ENCODE measurements at regions not wholly inside any gene's neighbourhood (a gene's known extent, or its start where the extent isn't known, plus 50 kb on each side); places are given as distances from the start of the nearest gene placed in this dataset.

- no peak for DNase-seq
Observed at GRCh38 chr14:28057359-28058296, 709.0 kb upstream of the FOXG1 start.

GRCh38 chr14:28059254-28059653 is 707.3 kb upstream of the FOXG1 start:
- DNase-seq, result no peak

GRCh38 chr14:28061006-28061405 is 705.6 kb upstream of the FOXG1 start:
- DNase-seq, result no peak

- DNase-seq, result no peak
Observed at GRCh38 chr14:28077021-28077420, 689.6 kb upstream of the FOXG1 start.

GRCh38 chr14:28083389-28083788 is 683.2 kb upstream of the FOXG1 start:
- DNase-seq, result no peak

GRCh38 chr14:28088125-28088524 is 678.5 kb upstream of the FOXG1 start:
- no peak for DNase-seq

- no peak for DNase-seq
Observed at GRCh38 chr14:28097585-28097984, 669.0 kb upstream of the FOXG1 start.

- DNase-seq, result no peak
Observed at GRCh38 chr14:28098856-28099255, 667.7 kb upstream of the FOXG1 start.

- no peak for DNase-seq
Observed at GRCh38 chr14:28102001-28102400, 664.6 kb upstream of the FOXG1 start.

GRCh38 chr14:28102814-28103213 is 663.8 kb upstream of the FOXG1 start:
- no peak for DNase-seq

GRCh38 chr14:28113311-28113710 is 653.3 kb upstream of the FOXG1 start:
- no peak for DNase-seq

GRCh38 chr14:28116716-28117115 is 649.9 kb upstream of the FOXG1 start:
- no peak for DNase-seq

- DNase-seq, result no peak
Observed at GRCh38 chr14:28119849-28120248, 646.7 kb upstream of the FOXG1 start.

GRCh38 chr14:28120391-28120790 is 646.2 kb upstream of the FOXG1 start:
- DNase-seq, result no peak

GRCh38 chr14:28121512-28122297 is 644.9 kb upstream of the FOXG1 start:
- DNase-seq, result no peak

- DNase-seq, result no peak
Observed at GRCh38 chr14:28130610-28131284, 635.8 kb upstream of the FOXG1 start.

GRCh38 chr14:28138341-28138740 is 628.2 kb upstream of the FOXG1 start:
- DNase-seq, result no peak

- DNase-seq, result no peak
Observed at GRCh38 chr14:28141662-28142061, 624.9 kb upstream of the FOXG1 start.

GRCh38 chr14:28142400-28143015 is 624.1 kb upstream of the FOXG1 start:
- no peak for DNase-seq

- DNase-seq, result no peak
Observed at GRCh38 chr14:28143316-28143715, 623.3 kb upstream of the FOXG1 start.

- no peak for DNase-seq
Observed at GRCh38 chr14:28151926-28152325, 614.7 kb upstream of the FOXG1 start.

GRCh38 chr14:28152453-28153044 is 614.0 kb upstream of the FOXG1 start:
- DNase-seq, result no peak
